HFFc6 (cell line): ENCODE measurements at regions not wholly inside any gene's neighbourhood (a gene's known extent, or its start where the extent isn't known, plus 50 kb on each side); places are given as distances from the start of the nearest gene placed in this dataset.
"Not testable (repeated sequence)": the region's sequence is repeated elsewhere in the genome, so short reads cannot be mapped to it uniquely, and the experiment has no call there.

Source experiments
- DNase-seq: peaks from one replicate; pipeline ENCODE4 v3.0.0-alpha.2; 2018
- H3K27ac Mint-ChIP-seq: 2 replicates; pipeline ENCODE4 v1.8.0; 2020; ENCODE audit warnings: mild to moderate bottlenecking, mixed read lengths
- H3K27me3 Mint-ChIP-seq: 2 replicates; pipeline ENCODE4 v1.8.0; 2021; ENCODE audit warnings: mild to moderate bottlenecking, moderate library complexity, mixed read lengths; ENCODE audit not compliant: insufficient read depth
- H3K36me3 Mint-ChIP-seq: 2 replicates; pipeline ENCODE4 v1.8.0; 2021; ENCODE audit warnings: low read depth, mixed read lengths
- H3K4me1 Mint-ChIP-seq: 2 replicates; pipeline ENCODE4 v1.8.0; 2020; ENCODE audit warnings: low read depth, mixed read lengths
- H3K4me3 Mint-ChIP-seq: 2 replicates; pipeline ENCODE4 v1.8.0; 2020; ENCODE audit warnings: mild to moderate bottlenecking, moderate library complexity, mixed read lengths
- H3K9me3 Mint-ChIP-seq: 2 replicates; pipeline ENCODE4 v1.8.0; 2020; ENCODE audit warnings: mild to moderate bottlenecking, mixed read lengths
- CTCF ChIP-seq: fragments of 200-600 bp; sonication (generic); IDR thresholded peaks from 2 replicates; pipeline ENCODE4 v1.5.0; 2021; ENCODE audit warnings: antibody characterized with exemption, mild to moderate bottlenecking

DNA sequence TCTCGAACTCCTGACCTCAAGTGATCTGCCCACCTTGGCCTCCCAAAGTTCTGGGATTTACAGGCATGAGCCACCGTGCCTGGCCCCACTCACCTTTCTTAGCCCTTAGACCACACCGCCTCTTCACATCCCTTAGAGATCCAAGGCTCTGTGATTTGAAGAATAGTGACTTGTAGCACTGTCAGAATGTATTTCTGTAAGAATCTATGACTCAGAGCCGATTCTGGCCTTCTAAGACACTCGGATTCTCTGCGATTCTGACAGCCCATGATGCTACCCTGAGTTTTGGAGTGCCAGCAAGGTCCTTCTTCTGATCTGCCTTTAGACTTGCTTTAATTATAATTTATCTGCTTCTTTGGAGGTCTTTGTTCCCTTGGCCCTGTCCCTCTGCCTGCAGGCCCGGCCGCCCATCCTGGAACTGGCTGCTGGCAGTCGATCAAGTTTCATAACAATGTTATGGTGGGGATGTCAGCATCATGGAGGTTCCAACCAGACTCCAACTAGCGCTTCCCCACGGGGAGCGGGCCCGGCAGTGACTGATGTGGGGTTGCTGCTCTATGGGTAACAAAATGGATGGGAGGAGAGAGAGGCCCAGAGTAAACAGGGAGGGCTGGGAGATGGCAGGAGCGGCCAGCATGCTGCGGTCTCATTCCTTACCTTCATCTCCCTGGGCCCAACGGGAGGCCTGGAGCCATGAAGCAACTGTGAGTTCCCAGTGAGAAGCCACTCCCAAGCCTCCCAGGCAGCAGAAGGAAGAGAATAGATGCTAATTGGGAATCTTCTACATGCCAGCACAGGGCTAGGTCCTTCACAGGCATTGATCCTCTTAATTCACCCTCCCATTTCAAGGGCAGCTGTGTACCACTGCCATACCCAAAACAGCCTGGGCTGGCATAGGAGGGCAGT lies 55.7 kb upstream of the RASD2 start:
- no peaks in the 10 kb centered on the region for H3K9me3 Mint-ChIP-seq
- no peaks in the 10 kb centered on the region for H3K36me3 Mint-ChIP-seq
- no peak for TF ChIP-seq CTCF
- H3K4me1 Mint-ChIP-seq, result peaks cover 23% of the 10 kb centered on the region
- no peak overlapping the region for H3K4me3 Mint-ChIP-seq
- DNase-seq, result peak; percentile 11
- H3K27me3 Mint-ChIP-seq, result peaks cover 19% of the 10 kb centered on the region
- H3K27ac Mint-ChIP-seq, result no peak overlapping the region

GRCh38 chr22:35486116-35486631 lies 54.5 kb upstream of the RASD2 start:
- Mint-ChIP-seq H3K27me3 (peaks cover 23% of the 10 kb centered on the region), H3K9me3 (no peaks in the 10 kb centered on the region), H3K4me3 (no peak overlapping the region), H3K4me1 (peaks cover 11% of the 10 kb centered on the region), H3K27ac (no peak overlapping the region), H3K36me3 (no peaks in the 10 kb centered on the region)
- TF ChIP-seq CTCF, result no peak
- no peak for DNase-seq

GRCh38 chr22:35487623-35488022 lies 53.0 kb upstream of the RASD2 start:
- H3K27me3 Mint-ChIP-seq, result peaks cover 26% of the 10 kb centered on the region
- not testable (repeated sequence) for H3K4me3 Mint-ChIP-seq, H3K9me3 Mint-ChIP-seq, DNase-seq, H3K36me3 Mint-ChIP-seq, H3K4me1 Mint-ChIP-seq, H3K27ac Mint-ChIP-seq

- H3K9me3 Mint-ChIP-seq, result no peaks in the 10 kb centered on the region
- TF ChIP-seq CTCF, result no peak
- no peaks in the 10 kb centered on the region for H3K36me3 Mint-ChIP-seq
- no peak overlapping the region for H3K4me3 Mint-ChIP-seq
- H3K27me3 Mint-ChIP-seq, result peaks cover 26% of the 10 kb centered on the region
- DNase-seq, result no peak
- no peak overlapping the region for H3K27ac Mint-ChIP-seq
- peaks cover 6% of the 10 kb centered on the region for H3K4me1 Mint-ChIP-seq
These were observed 52.1 kb upstream of the RASD2 start for GRCh38 chr22:35488513-35488912.

DNA sequence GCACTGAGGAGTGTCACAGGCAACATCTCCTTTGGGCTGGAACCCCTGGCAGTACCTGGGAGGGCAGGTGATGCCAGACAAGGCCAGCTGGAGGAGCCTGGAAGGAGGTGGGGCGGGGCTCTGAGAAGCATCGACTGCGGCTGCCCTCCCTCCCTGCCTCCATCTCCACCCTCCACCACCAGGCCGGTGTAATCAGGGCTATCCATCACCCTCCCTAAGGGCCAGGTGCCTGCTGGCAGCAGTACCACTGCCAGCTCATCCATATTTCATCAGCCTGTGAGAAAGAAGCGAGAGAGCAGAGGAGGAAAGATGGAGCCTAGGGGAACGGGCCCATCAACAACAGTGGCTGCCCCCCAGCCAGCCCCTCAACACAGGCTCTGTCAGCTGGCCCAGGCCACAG lies 51.4 kb upstream of the RASD2 start:
- peaks cover 29% of the 10 kb centered on the region for H3K27me3 Mint-ChIP-seq
- peaks cover 6% of the 10 kb centered on the region for H3K4me1 Mint-ChIP-seq

More for the DNA sequence above, 51.4 kb upstream of the RASD2 start:
- no peaks in the 10 kb centered on the region for H3K9me3 Mint-ChIP-seq
- DNase-seq, result no peak
- TF ChIP-seq CTCF, result no peak
- no peak overlapping the region for H3K27ac Mint-ChIP-seq
- no peaks in the 10 kb centered on the region for H3K36me3 Mint-ChIP-seq
- H3K4me3 Mint-ChIP-seq, result no peak overlapping the region
